HEK293 (cell line): ENCODE measurements at regions not wholly inside any gene's neighbourhood (a gene's known extent, or its start where the extent isn't known, plus 50 kb on each side); places are given as distances from the start of the nearest gene placed in this dataset.

Experiments used
- GLIS1 ChIP-seq: fragments of 450-650 bp; formaldehyde crosslinking; IDR thresholded peaks from 2 replicates; pipeline ENCODE4 v1.5.1; 2016; ENCODE audit warnings: missing biosample characterization, missing genetic modification characterization
- GLIS2 ChIP-seq: fragments of 450-650 bp; formaldehyde crosslinking; IDR thresholded peaks from 2 replicates; pipeline ENCODE4 v1.5.1; 2016; ENCODE audit warnings: missing biosample characterization, missing genetic modification characterization
- HOXC10 ChIP-seq: sonication (generic); formaldehyde crosslinking; IDR thresholded peaks from 2 replicates; pipeline ENCODE4 v1.8.1; 2023; ENCODE audit warnings: mild to moderate bottlenecking, missing genetic modification reagents
- INSM2 ChIP-seq: fragments of 450-650 bp; formaldehyde crosslinking; IDR thresholded peaks from 2 replicates; pipeline ENCODE4 v1.5.1; 2016; ENCODE audit warnings: missing biosample characterization, missing genetic modification characterization
- KLF10 ChIP-seq: fragments of 450-650 bp; IDR thresholded peaks from 2 replicates; pipeline ENCODE4 v1.5.1; 2018; ENCODE audit warnings: missing biosample characterization, mild to moderate bottlenecking, missing genetic modification characterization
- MEIS1 ChIP-seq: sonication (generic); formaldehyde crosslinking; IDR thresholded peaks from 2 replicates; pipeline ENCODE4 v1.8.1; 2022; ENCODE audit warnings: missing genetic modification reagents, mild to moderate bottlenecking, borderline replicate concordance
- PRDM10 ChIP-seq: fragments of 450-650 bp; formaldehyde crosslinking; IDR thresholded peaks from 2 replicates; pipeline ENCODE4 v1.5.1; 2016; ENCODE audit warnings: missing biosample characterization, missing genetic modification characterization
- SETDB1 ChIP-seq: IDR thresholded peaks from one replicate; pipeline ENCODE4 v1.6.1; 2017; ENCODE audit warnings: mild to moderate bottlenecking, low read length, moderate library complexity, mixed read lengths; ENCODE audit not compliant: insufficient read length
- WT1 ChIP-seq: fragments of 450-650 bp; formaldehyde crosslinking; IDR thresholded peaks from 2 replicates; pipeline ENCODE4 v1.5.1; 2016; ENCODE audit warnings: missing biosample characterization, missing genetic modification characterization
- ZBTB11 ChIP-seq: fragments of 450-650 bp; formaldehyde crosslinking; conservative IDR thresholded peaks from 2 replicates; pipeline ENCODE4 v1.5.1; 2016; ENCODE audit warnings: low read depth, missing biosample characterization, missing genetic modification characterization
- ZBTB20 ChIP-seq: fragments of 450-650 bp; formaldehyde crosslinking; IDR thresholded peaks from 2 replicates; pipeline ENCODE4 v1.5.1; 2016; ENCODE audit warnings: missing biosample characterization, missing genetic modification characterization
- ZBTB6 ChIP-seq: fragments of 450-650 bp; formaldehyde crosslinking; IDR thresholded peaks from 2 replicates; pipeline ENCODE4 v1.5.1; 2017; ENCODE audit warnings: missing biosample characterization, missing genetic modification characterization
- ZEB2 ChIP-seq: fragments of 450-650 bp; formaldehyde crosslinking; IDR thresholded peaks from 2 replicates; pipeline ENCODE4 v1.5.1; 2016; ENCODE audit warnings: missing biosample characterization, missing genetic modification characterization
- ZFHX2 ChIP-seq: fragments of 450-650 bp; formaldehyde crosslinking; conservative IDR thresholded peaks from 2 replicates; pipeline ENCODE4 v1.5.1; 2016; ENCODE audit warnings: missing biosample characterization, missing genetic modification characterization
- ZNF10 ChIP-seq: fragments of 450-650 bp; formaldehyde crosslinking; IDR thresholded peaks from 2 replicates; pipeline ENCODE4 v1.5.1; 2017; ENCODE audit warnings: missing biosample characterization, missing genetic modification characterization
- ZNF146 ChIP-seq: fragments of 450-650 bp; formaldehyde crosslinking; IDR thresholded peaks from 2 replicates; pipeline ENCODE4 v1.5.1; 2016; ENCODE audit warnings: missing biosample characterization, missing genetic modification characterization
- ZNF19 ChIP-seq: fragments of 450-650 bp; formaldehyde crosslinking; IDR thresholded peaks from 2 replicates; pipeline ENCODE4; 2016; ENCODE audit warnings: missing biosample characterization, missing genetic modification characterization, low read depth
- ZNF202 ChIP-seq: fragments of 450-650 bp; formaldehyde crosslinking; IDR thresholded peaks from 2 replicates; pipeline ENCODE4 v1.5.1; 2016; ENCODE audit warnings: missing biosample characterization, missing genetic modification characterization, borderline replicate concordance
- ZNF23 ChIP-seq: fragments of 450-650 bp; formaldehyde crosslinking; IDR thresholded peaks from 2 replicates; pipeline ENCODE4 v1.5.1; 2016; ENCODE audit warnings: missing biosample characterization, missing genetic modification characterization, borderline replicate concordance
- ZNF292 ChIP-seq: fragments of 450-650 bp; formaldehyde crosslinking; IDR thresholded peaks from 2 replicates; pipeline ENCODE4 v1.5.1; 2016; ENCODE audit warnings: low read depth, missing biosample characterization, missing genetic modification characterization, borderline replicate concordance
- ZNF416 ChIP-seq: fragments of 450-650 bp; formaldehyde crosslinking; IDR thresholded peaks from 2 replicates; pipeline ENCODE4 v1.5.1; 2016; ENCODE audit warnings: missing biosample characterization, missing genetic modification characterization
- ZNF529 ChIP-seq: fragments of 450-650 bp; formaldehyde crosslinking; IDR thresholded peaks from 2 replicates; pipeline ENCODE4 v1.5.1; 2017; ENCODE audit warnings: missing genetic modification characterization, missing biosample characterization; ENCODE audit not compliant: insufficient replicate concordance
- ZNF549 ChIP-seq: fragments of 450-650 bp; IDR thresholded peaks from 2 replicates; pipeline ENCODE4 v1.5.1; 2018; ENCODE audit warnings: missing biosample characterization, missing genetic modification characterization, mild to moderate bottlenecking, inconsistent platforms, moderate library complexity
- ZNF596 ChIP-seq: fragments of 450-650 bp; IDR thresholded peaks from 2 replicates; pipeline ENCODE4 v1.5.0; 2018; ENCODE audit warnings: missing biosample characterization, mild to moderate bottlenecking, missing genetic modification characterization, moderate library complexity
- ZNF639 ChIP-seq: fragments of 450-650 bp; formaldehyde crosslinking; IDR thresholded peaks from 2 replicates; pipeline ENCODE4 v1.5.1; 2016; ENCODE audit warnings: missing biosample characterization, missing genetic modification characterization
- ZNF704 ChIP-seq: fragments of 450-650 bp; formaldehyde crosslinking; IDR thresholded peaks from 2 replicates; pipeline ENCODE4 v1.5.1; 2016; ENCODE audit warnings: missing biosample characterization, missing genetic modification characterization
- ZNF707 ChIP-seq: fragments of 450-650 bp; formaldehyde crosslinking; IDR thresholded peaks from 2 replicates; pipeline ENCODE4 v1.5.1; 2016; ENCODE audit warnings: missing biosample characterization, missing genetic modification characterization
- ZNF777 ChIP-seq: fragments of 450-650 bp; formaldehyde crosslinking; IDR thresholded peaks from 2 replicates; pipeline ENCODE4 v1.5.1; 2017; ENCODE audit warnings: missing biosample characterization, missing genetic modification characterization, borderline replicate concordance

- no peak for TF ChIP-seq ZNF639 (tag by site-specific recombination)
- TF ChIP-seq ZNF549 (tag by site-specific recombination): no peak
- TF ChIP-seq ZNF777: peak; percentile 98
- TF ChIP-seq ZNF707 (tag by site-specific recombination): no peak
- peak; percentile 90 for TF ChIP-seq ZBTB20 (tag by site-specific recombination)
- no peak for TF ChIP-seq ZNF292
- TF ChIP-seq ZNF146: no peak
- TF ChIP-seq GLIS1 (tag by site-specific recombination): peak; percentile 37
- TF ChIP-seq PRDM10 (tag by site-specific recombination): no peak
- no peak for TF ChIP-seq WT1
- no peak for TF ChIP-seq ZNF23 (tag by site-specific recombination)
- TF ChIP-seq GLIS2 (tag by site-specific recombination): peak; percentile 80
- no peak for TF ChIP-seq ZNF416 (tag by site-specific recombination)
- TF ChIP-seq ZBTB6: no peak
- peak; percentile 68; the same call in 1 of the 2 replicates for TF ChIP-seq ZEB2 (tag by site-specific recombination)
- TF ChIP-seq SETDB1: no peak
- no peak for TF ChIP-seq ZBTB11 (tag by site-specific recombination)
- no peak for TF ChIP-seq KLF10
- no peak for TF ChIP-seq ZNF596 (tag by site-specific recombination)
- TF ChIP-seq ZNF19 (tag by site-specific recombination): no peak
- TF ChIP-seq INSM2: no peak
- 0 out of 2 replicates have a peak, but pooled peaks have one; percentile 51 for TF ChIP-seq HOXC10 (CRISPR knock-in tag)
- no peak for TF ChIP-seq ZNF202
- TF ChIP-seq ZFHX2 (tag by site-specific recombination): no peak
- TF ChIP-seq ZNF529 (tag by site-specific recombination): no peak
- no peak for TF ChIP-seq MEIS1
- no peak for TF ChIP-seq ZNF10 (tag by site-specific recombination)
- TF ChIP-seq ZNF704: no peak
These were observed 69.9 kb upstream of the DLX2 start (continued) for GRCh38 chr2:172172513-172173173.
